HG03354 (cell line): ENCODE measurements at regions not wholly inside any gene's neighbourhood (a gene's known extent, or its start where the extent isn't known, plus 50 kb on each side); places are given as distances from the start of the nearest gene placed in this dataset.
"Not testable (repeated sequence)": the region's sequence is repeated elsewhere in the genome, so short reads cannot be mapped to it uniquely, and the experiment has no call there.

Source experiments
- ATAC-seq: cut with Tn5 transposase; IDR thresholded peaks from one replicate; pipeline ENCODE4 v1.9.1; 2021; ENCODE audit warnings: mild to moderate bottlenecking; ENCODE audit not compliant: unreplicated experiment, poor library complexity, severe bottlenecking

- ATAC-seq, result no peak
These were observed 109.6 kb upstream of the KYNU start for GRCh38 chr2:142767847-142768246.

GRCh38 chr2:142758973-142759372 lies 118.5 kb upstream of the KYNU start:
- ATAC-seq, result no peak

GRCh38 chr2:142757111-142757510 lies 120.4 kb upstream of the KYNU start:
- ATAC-seq, result no peak

- no peak for ATAC-seq
These were observed 121.0 kb upstream of the KYNU start for GRCh38 chr2:142756430-142756829.

- ATAC-seq, result no peak
These were observed 122.3 kb upstream of the KYNU start for GRCh38 chr2:142755191-142755590.

- no peak for ATAC-seq
These were observed 123.3 kb upstream of the KYNU start for GRCh38 chr2:142754182-142754581.

GRCh38 chr2:142750858-142751257 lies 126.6 kb upstream of the KYNU start:
- no peak for ATAC-seq

GRCh38 chr2:142748559-142749099 lies 128.8 kb upstream of the KYNU start:
- no peak for ATAC-seq

- ATAC-seq, result no peak
These were observed 131.8 kb upstream of the KYNU start for GRCh38 chr2:142745691-142746090.

- peak; percentile 19 for ATAC-seq
These were observed 134.9 kb upstream of the KYNU start for GRCh38 chr2:142742371-142743214.

- ATAC-seq, result peak; percentile 52
These were observed 135.6 kb upstream of the KYNU start for GRCh38 chr2:142741764-142742269.

- peak; percentile 53 for ATAC-seq
These were observed 142.7 kb upstream of the KYNU start for GRCh38 chr2:142734770-142735169.

GRCh38 chr2:142734231-142734630 lies 143.2 kb upstream of the KYNU start:
- peak; percentile 56 for ATAC-seq

- not testable (repeated sequence) for ATAC-seq
These were observed 147.7 kb upstream of the KYNU start for GRCh38 chr2:142729814-142730213.

- not testable (repeated sequence) for ATAC-seq
These were observed 149.5 kb upstream of the KYNU start for GRCh38 chr2:142727821-142728478.

- peak; percentile 19 for ATAC-seq
These were observed 152.1 kb upstream of the KYNU start for GRCh38 chr2:142725386-142725785.

- peak; percentile 83 for ATAC-seq
These were observed 152.6 kb upstream of the KYNU start for GRCh38 chr2:142724713-142725349.

GRCh38 chr2:142724186-142724585 lies 153.3 kb upstream of the KYNU start:
- no peak for ATAC-seq

GRCh38 chr2:142723236-142723635 lies 154.2 kb upstream of the KYNU start:
- peak; percentile 42 for ATAC-seq

GRCh38 chr2:142722569-142722968 lies 154.9 kb upstream of the KYNU start:
- no peak for ATAC-seq
